ENCODE measurements at regions not wholly inside any gene's neighbourhood (a gene's known extent, or its start where the extent isn't known, plus 50 kb on each side); places are given as distances from the start of the nearest gene placed in this dataset.

DNA sequence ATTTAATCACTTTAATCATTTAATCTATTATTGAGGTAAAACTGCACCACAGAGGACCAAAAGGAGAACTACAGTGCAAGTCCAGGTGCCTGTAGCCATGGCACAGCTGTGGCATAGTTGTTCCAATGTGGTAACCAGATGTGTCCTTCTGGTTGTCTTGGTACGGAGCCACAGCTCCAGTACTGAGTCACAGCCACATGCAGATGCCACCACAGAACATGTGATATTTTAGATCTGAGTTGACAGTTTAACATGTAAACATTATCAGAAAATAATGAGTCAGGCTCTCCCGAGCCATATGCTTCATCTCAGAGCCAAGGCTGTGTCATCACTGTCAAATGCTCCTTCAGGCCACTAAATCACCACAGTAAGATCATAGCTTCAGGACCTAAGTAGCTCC, 56.4 kb upstream of the RGS7 start:
- no peak overlapping the region for H3K4me3 ChIP-seq (ENCODE audit: control insufficient read depth, low read depth, low read length)
- peak; percentile 99 for DNase-seq (ENCODE audit: low read depth)
- TF ChIP-seq, protein P1, sequence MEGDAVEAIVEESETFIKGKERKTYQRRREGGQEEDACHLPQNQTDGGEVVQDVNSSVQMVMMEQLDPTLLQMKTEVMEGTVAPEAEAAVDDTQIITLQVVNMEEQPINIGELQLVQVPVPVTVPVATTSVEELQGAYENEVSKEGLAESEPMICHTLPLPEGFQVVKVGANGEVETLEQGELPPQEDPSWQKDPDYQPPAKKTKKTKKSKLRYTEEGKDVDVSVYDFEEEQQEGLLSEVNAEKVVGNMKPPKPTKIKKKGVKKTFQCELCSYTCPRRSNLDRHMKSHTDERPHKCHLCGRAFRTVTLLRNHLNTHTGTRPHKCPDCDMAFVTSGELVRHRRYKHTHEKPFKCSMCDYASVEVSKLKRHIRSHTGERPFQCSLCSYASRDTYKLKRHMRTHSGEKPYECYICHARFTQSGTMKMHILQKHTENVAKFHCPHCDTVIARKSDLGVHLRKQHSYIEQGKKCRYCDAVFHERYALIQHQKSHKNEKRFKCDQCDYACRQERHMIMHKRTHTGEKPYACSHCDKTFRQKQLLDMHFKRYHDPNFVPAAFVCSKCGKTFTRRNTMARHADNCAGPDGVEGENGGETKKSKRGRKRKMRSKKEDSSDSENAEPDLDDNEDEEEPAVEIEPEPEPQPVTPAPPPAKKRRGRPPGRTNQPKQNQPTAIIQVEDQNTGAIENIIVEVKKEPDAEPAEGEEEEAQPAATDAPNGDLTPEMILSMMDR (conservative IDR thresholded peaks at IDR 0.05; ENCODE audit: control insufficient read depth, insufficient read depth, low read depth, low read length) = no peak

GRCh38 chr1:241412646-241413045, 55.6 kb upstream of the RGS7 start:
- H3K4me3 ChIP-seq (ENCODE audit: control insufficient read depth, low read depth, low read length) = no peak overlapping the region
- TF ChIP-seq, protein P1 (conservative IDR thresholded peaks at IDR 0.05; ENCODE audit: control insufficient read depth, insufficient read depth, low read depth, low read length) = no peak
- no peak for DNase-seq (ENCODE audit: low read depth)

GRCh38 chr1:241411776-241412338, 54.9 kb upstream of the RGS7 start:
- H3K4me3 ChIP-seq (ENCODE audit: control insufficient read depth, low read depth, low read length) = no peak overlapping the region
- DNase-seq (ENCODE audit: low read depth) = peak; percentile 72
- TF ChIP-seq, protein P1 (conservative IDR thresholded peaks at IDR 0.05; ENCODE audit: control insufficient read depth, insufficient read depth, low read depth, low read length) = no peak

GRCh38 chr1:241411056-241411775, 54.2 kb upstream of the RGS7 start:
- TF ChIP-seq, protein P1 (conservative IDR thresholded peaks at IDR 0.05; ENCODE audit: control insufficient read depth, insufficient read depth, low read depth, low read length) = no peak

GRCh38 chr1:241408170-241408569, 51.2 kb upstream of the RGS7 start:
- DNase-seq (ENCODE audit: low read depth) = peak; percentile 62
- H3K4me3 ChIP-seq (ENCODE audit: control insufficient read depth, low read depth, low read length) = no peak overlapping the region
- TF ChIP-seq, protein P1 (conservative IDR thresholded peaks at IDR 0.05; ENCODE audit: control insufficient read depth, insufficient read depth, low read depth, low read length) = peak; percentile 32

More at GRCh38 chr1:241411056-241411775, 54.2 kb upstream of the RGS7 start:
- no peak overlapping the region for H3K4me3 ChIP-seq (ENCODE audit: control insufficient read depth, low read depth, low read length)
- DNase-seq (ENCODE audit: low read depth) = peak; percentile 71
